ENCODE measurements at regions not wholly inside any gene's neighbourhood (a gene's known extent, or its start where the extent isn't known, plus 50 kb on each side); places are given as distances from the start of the nearest gene placed in this dataset.

DNA sequence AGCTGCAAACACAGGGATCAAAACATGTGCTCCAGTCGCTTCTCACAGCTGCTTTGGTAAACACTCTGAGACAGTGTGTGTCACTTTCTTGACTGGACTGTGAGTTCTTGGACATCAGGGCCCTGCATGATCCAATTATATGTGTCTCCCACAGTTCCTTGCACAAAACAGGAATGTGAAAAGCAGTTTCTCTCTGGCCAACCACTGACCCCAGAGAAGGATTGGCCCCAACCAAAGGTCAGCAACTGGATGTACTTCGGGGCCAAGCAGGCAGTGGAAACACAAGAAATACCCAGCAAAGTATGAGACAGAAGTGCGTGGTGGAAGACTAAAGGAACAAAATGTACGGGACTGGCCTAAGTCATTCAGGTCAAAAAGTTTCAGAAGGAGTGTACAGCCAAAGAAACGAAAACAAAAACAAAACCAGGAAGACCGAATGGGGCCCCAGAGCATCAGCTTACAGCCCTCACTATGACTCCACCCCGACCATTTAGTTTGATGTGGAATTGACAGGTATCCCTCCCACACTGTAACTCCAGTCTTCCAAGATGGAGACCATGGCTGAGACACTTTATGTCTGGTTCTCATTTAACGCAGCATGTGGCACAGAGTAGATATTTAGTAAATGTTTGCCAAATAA lies 76.7 kb upstream of the LPP start:
- TF ChIP-seq, protein P1, sequence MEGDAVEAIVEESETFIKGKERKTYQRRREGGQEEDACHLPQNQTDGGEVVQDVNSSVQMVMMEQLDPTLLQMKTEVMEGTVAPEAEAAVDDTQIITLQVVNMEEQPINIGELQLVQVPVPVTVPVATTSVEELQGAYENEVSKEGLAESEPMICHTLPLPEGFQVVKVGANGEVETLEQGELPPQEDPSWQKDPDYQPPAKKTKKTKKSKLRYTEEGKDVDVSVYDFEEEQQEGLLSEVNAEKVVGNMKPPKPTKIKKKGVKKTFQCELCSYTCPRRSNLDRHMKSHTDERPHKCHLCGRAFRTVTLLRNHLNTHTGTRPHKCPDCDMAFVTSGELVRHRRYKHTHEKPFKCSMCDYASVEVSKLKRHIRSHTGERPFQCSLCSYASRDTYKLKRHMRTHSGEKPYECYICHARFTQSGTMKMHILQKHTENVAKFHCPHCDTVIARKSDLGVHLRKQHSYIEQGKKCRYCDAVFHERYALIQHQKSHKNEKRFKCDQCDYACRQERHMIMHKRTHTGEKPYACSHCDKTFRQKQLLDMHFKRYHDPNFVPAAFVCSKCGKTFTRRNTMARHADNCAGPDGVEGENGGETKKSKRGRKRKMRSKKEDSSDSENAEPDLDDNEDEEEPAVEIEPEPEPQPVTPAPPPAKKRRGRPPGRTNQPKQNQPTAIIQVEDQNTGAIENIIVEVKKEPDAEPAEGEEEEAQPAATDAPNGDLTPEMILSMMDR (IDR thresholded peaks at IDR 0.05), result no peak
- TF ChIP-seq POLR2A (IDR thresholded peaks at IDR 0.05), result no peak

Measured in lower leg skin (tissue), 3 donors.